GDM1 (cell line): ENCODE measurements at regions not wholly inside any gene's neighbourhood (a gene's known extent, or its start where the extent isn't known, plus 50 kb on each side); places are given as distances from the start of the nearest gene placed in this dataset.
"Not testable (repeated sequence)": the region's sequence is repeated elsewhere in the genome, so short reads cannot be mapped to it uniquely, and the experiment has no call there.

ENCODE experiments used
- DNase-seq: peaks from one replicate; lab custom pipeline; 2025; lab: John Stamatoyannopoulos, UW

DNA sequence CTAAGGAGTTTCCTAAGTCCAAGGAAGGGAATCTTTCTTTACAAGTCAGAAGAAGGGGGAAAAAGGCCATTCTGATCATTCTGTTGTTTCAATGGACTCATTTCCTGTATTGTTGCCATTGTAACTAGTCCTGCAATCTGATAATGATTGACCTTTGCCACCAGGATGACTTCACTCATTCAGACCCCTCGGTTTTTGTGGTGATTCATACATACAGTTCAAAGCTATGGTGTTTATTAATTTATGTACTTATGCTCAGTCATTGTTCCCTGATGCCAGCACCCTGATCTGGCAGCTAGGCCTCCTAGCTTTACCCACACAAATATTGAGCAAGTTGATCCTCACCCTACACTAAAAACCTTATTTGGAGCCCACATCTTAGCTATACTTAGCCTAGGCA, 57.6 kb upstream of the ZNF519 start:
- no peak for DNase-seq

DNA sequence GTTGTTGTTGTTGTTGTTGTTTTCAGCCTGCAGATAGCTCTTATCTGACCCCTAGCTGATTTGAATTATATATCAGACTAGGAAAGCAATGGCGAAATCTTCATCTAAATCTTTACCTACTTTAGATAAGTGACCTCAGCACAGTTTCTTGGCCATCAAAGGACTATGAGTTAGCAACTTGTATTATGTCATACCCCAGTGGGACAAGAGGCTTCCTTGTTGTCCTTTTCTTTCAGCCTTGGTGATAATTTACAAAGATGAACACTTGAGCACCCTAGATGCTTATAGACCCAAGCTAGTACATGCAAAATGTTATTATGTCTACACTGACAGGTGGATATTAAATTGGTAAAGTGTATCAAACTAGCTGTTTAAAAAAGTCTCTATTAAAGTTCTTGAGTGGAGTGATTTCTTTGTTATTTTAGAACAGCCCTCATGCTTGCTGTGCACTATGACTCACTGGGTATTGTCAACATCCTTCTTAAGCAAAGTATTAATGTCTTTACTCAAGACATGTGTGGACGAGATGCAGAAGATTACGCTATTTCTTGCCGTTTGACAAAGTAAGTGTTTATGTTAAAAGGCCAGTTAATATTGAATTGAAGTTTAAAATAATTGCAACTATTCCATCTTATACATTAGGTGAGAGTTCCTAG, 56.6 kb upstream of the ZNF519 start:
- not testable (repeated sequence) for DNase-seq
